G401 (cell line): ENCODE measurements at regions not wholly inside any gene's neighbourhood (a gene's known extent, or its start where the extent isn't known, plus 50 kb on each side); places are given as distances from the start of the nearest gene placed in this dataset.
"Not testable (repeated sequence)": the region's sequence is repeated elsewhere in the genome, so short reads cannot be mapped to it uniquely, and the experiment has no call there.

Source experiments
- DNase-seq: peaks from one replicate; pipeline ENCODE4 v3.0.0-alpha.2; 2015; ENCODE audit warnings: low spot score
- in situ Hi-C: cut with HindIII; loops from 2 replicates; pipeline ENCODE4 v1.10.0; 2016; ENCODE audit warnings: low sequenced_read_pairs, mixed read lengths

DNA sequence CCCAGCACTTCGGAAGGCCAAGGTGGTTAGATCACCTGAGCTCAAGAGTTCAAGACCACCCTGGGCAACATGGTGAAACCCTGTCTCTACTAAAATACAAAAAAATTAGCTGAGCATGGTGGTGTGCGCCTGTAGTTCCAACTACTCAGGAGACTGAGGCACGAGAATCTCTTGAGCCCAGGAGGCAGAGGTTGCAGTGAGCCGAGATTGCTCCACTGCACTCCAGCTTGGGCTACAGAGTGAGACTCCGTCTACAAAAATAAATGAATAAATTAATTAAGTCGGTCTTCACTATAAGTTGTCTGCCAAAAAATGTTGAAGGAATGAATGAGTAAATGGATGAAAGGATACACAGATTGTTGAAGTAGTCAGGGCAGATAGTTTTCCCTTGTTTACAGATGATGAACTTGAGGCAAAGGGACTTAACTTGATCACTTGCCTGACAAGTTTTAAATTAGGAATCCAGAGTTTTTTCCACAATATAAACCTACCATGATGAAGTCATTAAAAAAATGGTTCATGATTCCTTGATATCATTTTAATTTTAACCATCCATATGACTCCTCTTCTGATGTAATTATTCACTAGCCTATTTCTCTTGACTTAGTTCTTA lies 130.8 kb downstream of the TLR5 start:
- DNase-seq: no peak
- in situ Hi-C loops: no loop called here

DNA sequence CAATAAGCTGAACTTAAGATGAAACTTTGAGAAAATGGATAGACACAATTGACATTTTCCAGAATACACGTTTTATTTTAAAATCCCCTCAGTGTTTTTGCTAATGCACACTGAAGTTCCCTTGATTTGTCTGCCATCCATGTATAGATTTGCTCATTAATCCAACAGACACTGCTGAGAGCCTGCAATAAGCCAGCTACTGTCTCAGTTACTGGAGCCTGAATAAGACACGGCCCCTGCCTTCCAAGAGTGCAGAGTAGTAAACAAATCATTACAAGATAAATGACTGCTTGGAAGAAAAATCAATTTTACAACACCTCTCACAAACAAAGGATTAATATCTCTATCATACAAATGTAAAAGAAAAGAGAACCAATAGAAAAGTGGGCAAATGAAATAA lies 130.1 kb downstream of the TLR5 start:
- DNase-seq: no peak
- in situ Hi-C loops: no loop called here

DNA sequence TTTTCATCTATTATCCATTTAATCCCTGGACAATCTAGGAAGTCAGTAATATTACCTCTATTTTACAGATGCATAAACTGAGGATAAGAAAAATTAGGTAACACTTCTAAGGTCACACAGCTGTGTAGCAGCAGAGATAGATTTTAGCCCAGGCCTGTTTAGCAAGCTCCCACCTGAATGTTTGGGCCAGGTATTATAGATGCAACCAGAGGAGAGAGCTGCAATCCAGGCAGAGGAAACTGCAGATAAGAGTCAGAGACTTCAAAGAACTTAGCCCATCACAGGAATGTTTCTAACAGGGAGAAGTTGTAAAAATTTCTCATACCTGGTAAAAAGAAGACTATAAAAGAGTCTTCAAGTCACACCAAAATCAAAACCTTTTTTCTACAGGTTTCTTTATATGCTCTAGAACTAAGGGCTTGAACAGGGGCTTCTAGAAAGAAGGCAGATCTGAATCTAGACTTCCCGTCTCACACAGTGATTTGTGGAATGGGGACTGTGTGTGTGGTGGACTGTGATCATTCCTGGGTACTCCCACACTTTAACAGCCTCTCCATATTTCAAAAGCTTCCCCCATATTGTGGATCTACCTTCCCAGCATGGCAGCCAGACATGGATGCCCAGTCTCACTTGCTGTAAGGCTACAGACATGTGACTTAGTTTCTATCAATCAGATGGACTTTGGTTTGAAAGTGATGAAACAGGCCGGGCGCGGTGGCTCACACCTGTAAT lies 128.7 kb downstream of the TLR5 start:
- in situ Hi-C loops: no loop called here
- no peak for DNase-seq

DNA sequence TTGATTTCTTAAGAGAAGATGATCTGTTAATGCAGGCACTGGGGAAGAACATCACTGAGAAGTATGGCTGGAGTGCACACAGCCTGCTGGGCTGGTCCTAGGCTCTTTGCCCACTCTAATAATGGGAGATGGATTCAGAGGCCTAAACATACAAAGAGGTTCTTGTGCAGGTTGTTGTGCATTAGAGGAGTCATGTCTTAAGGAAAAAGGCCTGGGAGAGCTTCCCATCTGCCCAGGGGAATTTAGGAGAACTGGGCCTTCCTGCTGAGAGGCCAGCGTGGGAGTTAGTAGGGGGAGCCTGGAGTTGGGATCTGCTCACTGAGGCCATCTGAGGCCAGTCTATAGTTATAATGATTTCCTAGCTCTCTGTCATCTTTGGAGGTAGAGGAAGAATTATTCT lies 126.7 kb downstream of the TLR5 start:
- in situ Hi-C loops: no loop called here
- no peak for DNase-seq

DNA sequence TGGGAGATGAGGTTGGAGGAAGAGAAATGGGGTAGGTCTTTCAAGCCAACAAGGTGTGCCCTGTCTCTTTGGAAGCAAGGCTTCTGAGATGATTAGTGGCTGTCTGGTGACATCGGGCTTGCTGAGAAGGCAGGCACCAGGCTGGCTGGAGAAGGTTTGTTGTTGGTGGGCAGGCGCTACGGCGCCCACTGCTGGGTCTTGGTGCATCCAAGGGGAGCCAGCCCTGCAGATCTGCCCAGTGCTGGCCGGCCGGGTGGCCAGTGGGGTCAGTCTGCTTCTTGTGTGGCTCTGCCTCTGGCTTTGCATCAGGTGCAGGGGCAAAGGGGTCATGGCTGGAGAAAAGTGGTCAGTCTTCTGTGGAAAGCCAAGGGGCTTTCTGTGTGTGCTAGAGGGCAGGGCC lies 126.2 kb downstream of the TLR5 start:
- DNase-seq: no peak
- in situ Hi-C loops: no loop called here

DNA sequence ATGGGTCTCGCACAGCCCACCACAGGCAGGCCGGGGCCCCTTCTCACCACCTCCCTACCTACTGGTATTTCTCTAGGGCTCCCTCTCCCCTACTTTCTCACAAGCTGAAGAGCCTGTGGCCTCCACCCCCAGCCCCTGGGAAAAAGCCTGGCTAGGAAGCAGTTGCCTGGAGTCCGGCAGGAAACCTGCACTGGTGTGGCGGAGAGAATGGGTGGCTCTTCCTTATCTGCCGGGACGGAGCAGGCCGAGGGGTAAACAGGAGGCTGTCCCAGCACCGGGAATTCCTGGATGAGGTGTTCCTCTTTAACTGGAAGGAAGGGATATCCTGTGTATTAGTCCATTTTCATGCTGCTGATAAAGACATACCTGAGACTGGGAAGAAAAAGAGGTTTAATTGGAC lies 125.8 kb downstream of the TLR5 start:
- DNase-seq: no peak
- in situ Hi-C loops: no loop called here

DNA sequence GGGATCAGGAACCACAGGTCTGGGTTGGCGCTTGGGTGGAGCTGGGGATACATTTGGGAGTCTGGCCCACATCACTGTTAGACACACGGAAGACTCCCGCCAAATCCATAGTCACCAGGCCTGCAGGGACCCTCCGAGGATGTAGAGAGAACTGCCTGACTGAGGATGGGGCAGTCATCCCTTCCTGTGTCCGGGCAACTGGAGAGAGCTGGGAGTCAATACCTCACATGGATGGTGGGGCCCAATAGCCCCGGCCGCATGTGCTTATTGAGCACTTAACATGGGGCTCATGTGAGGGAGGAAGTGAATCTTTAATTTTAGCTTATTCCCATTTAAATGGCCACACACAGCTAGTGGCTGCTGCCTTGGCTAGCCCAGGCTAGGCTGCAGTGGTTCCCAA lies 124.5 kb downstream of the TLR5 start:
- in situ Hi-C loops: no loop called here
- DNase-seq: no peak

DNA sequence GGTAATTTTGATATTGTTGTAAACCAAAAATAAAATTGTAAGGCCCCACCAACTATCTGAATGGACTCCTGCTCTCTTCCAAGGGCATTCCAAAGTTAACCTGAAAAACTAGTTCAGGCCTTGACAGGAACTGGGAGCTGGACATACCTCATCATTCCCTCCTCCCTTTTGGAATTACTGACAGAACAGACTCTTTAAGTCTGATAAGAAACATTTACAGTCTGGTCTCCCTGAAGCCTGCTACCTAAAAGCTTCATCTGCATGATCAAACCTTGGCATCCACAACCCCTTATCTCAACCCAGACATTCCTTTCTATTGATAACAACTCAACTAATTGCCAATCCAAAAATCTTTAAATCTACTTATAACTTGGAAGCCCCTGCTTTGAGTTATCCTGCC lies 123.8 kb downstream of the TLR5 start:
- no peak for DNase-seq
- in situ Hi-C loops: no loop called here

DNA sequence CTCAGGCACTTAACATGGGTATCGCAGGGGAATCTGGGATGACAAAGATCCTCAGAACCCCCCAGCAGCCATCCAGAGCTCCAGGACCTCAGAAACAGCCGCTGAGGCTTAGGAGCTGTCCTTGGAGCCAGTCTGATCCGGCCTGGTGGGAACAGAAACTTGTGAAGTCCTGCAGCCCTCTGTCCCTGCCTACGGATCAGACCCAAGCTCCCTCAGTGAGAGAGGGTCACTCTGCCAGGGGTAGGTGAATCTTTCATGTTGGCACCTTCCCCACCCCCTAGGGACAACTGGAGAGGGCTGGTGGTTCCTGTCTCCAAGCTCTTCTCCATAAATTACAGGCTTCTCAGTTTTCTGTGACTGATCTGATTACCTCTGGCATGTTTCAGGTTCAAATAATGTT lies 122.3 kb downstream of the TLR5 start:
- in situ Hi-C loops: no loop called here
- DNase-seq: no peak

DNA sequence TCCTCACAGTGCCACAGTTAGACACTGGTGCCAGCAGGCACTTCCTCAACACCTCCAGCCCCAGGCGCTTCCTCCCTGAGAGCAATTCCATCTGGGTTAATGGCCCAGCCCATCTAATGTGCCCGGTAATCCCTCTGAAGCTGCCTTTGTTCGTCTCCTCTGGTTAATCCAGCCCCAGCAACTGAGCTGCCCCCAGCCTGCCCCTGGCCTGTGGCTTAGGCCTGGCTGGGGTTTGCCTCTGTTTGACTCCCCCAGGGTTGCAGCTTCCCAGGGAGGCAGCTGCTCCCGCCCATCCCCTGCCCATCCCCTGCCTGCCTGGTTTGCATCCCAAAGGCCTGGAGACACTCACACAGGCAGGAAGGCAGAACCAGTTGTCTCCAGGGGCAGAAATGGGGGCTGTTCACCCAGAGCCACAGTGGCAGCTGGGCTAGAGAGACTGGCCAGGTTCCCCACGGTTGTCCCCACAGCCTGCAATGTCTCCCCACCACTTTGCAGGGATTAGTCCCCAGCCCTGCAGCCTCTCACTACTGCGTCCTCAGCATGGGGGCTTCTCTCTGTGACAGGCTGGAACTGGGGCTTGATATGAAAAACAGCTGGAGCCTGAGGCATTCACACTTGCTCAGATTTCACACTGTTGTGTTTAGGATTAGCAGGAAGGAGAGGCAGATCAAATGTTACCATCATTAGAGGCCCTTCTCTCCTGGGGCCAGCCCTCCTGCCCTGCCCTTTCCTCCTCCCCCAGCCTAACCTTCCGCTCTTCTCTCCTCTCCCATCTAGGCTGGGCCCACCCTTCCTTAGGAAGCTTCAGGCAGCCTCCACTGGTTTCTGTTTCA lies 120.2 kb downstream of the TLR5 start:
- in situ Hi-C loops: no loop called here
- DNase-seq: no peak

DNA sequence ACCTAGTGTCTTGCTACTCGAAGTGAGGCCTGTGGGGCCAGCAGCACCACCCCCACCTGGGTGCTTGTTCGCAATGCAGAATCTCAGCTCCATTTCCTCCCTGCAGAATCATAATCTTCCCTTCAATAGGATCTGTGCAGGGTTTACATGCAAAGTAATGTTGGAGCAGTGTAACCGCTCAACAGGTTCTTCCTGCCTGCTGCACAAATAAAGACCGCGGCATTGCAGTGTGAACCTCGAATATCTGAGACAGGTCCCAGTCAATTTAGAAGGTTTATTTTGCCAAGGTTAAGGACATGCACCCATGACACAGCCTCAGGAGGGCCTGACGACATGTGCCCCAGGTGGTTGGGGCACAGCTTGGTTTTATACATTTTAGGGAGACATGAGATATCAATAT lies 119.2 kb downstream of the TLR5 start:
- DNase-seq: no peak
- in situ Hi-C loops: no loop called here

DNA sequence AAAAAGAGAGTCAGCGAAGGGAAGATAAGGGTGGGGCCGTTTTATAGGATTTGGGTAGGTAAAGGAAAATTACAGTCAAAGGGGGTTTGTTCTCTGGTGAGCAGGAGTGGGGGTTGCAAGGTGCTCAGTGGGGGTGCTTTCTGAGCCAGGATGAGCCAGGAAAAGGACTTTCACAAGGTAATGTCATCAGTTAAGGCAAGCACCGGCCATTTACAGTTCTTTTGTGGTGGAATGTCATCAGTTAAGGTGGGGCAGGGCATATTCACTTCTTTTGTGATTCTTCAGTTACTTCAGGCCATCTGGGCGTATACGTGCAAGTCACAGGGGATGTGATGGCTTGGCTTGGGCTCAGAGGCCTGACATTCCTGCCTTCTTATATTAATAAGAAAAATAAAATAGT lies 118.6 kb downstream of the TLR5 start:
- DNase-seq, in situ Hi-C loops: not testable (repeated sequence)

DNA sequence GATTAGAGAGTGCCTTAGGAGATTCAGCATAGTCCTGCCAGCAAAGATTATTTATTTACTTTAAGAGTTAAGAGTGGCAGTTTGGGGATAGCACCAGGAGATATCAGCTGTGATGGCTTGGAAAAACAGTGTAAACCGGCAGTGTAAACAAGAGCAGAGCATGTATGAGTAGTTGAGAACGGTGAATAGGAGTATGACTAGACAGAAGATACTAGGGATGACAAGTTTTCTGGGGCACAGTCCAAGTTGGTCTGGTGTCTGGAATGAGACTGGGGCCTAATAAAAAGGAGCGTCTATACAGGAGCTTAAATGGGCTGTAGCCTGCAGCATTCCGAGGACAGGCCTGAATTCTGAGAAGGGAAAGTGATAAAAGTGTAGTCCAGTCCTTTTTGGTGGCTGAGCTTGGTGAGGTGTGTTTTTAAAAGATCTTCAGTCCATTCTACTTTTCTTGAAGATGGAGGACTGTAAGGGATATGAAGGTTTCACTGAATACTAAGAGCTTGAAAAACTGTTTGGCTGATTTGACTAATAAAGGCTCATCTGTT lies 117.8 kb downstream of the TLR5 start:
- in situ Hi-C loops, DNase-seq: not testable (repeated sequence)

DNA sequence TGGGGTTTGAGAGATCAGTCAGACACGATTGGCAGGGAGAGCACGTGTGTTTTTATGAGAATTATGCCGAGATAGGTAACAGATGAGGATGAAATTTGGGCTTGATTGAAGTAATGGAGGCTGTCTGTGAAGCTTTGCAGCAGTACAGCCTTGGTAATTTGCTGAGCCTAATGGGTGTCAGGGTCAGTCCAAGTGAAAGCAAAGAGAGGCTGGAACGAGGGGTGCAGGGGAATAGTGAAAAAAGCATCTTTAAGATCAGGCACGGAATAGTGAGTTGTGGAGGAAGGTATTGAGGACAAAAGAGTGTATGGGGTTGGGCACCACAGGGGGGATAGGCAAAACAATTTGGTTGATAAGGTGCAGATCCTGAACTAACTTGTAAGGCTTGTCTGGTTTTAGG lies 116.4 kb downstream of the TLR5 start:
- in situ Hi-C loops: not testable (repeated sequence)

DNA sequence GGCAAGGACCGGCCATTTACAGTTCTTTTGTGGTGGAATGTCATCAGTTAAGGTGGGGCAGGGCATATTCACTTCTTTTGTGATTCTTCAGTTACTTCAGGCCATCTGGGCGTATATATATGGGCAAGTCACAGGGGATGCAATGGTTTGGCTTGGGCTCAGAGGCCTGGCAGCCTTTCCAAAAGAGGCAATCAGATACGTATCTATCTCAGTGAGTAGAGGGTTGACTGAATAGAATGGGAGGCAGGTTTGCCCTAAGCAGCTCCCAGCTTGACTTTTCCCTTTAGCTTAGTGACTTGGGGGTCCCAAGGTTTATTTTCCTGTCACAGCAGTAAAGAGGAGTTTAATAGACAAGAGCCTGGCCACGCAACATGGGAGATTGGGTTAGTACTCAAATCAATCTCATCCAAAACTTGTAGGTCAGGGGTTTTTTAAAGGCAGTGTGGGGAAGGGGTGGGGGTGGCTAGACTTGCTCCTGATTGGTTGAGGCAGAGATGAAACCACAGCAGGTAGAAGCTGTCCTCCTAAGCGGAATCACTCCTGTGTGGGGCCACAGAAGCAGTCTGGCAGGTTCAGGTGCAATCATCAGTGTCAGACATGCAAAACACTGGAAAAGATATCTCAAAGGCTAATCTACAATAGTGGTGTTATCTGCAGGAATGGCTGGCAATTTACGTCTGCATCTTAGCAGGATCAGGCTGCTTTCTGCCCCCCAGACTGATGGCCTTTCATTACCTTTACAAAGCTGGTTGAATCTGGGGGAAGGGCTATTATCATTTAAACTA lies 112.9 kb downstream of the TLR5 start:
- in situ Hi-C loops: no loop called here
- DNase-seq: no peak

More for the DNA sequence above, 116.4 kb downstream of the TLR5 start:
- not testable (repeated sequence) for DNase-seq

DNA sequence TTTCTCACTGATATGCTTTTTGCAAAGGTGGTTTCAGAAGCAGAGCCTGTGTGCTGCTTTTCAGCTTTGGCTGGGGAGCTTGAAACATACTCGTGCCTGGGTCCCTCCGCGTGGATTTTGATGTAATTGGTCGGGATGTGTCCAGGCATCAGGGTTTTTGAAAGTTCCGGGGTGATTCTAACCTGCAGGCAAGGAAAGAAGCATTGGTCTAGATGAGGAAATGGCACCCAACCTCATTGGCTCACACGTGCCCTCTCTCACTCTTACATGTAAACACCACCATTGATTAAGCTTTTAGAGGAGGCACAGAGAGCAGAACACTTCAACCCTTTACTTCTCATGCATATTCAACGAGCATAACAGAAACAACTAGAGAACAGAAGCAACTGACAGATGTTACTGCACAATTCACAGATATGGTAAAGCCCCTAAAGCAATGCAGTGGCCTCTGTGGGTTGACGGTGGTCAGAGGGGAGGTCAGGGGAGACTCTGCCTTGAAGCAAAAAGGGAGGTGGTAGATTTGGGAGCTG lies 112.1 kb downstream of the TLR5 start:
- in situ Hi-C loops: no loop called here
- no peak for DNase-seq

DNA sequence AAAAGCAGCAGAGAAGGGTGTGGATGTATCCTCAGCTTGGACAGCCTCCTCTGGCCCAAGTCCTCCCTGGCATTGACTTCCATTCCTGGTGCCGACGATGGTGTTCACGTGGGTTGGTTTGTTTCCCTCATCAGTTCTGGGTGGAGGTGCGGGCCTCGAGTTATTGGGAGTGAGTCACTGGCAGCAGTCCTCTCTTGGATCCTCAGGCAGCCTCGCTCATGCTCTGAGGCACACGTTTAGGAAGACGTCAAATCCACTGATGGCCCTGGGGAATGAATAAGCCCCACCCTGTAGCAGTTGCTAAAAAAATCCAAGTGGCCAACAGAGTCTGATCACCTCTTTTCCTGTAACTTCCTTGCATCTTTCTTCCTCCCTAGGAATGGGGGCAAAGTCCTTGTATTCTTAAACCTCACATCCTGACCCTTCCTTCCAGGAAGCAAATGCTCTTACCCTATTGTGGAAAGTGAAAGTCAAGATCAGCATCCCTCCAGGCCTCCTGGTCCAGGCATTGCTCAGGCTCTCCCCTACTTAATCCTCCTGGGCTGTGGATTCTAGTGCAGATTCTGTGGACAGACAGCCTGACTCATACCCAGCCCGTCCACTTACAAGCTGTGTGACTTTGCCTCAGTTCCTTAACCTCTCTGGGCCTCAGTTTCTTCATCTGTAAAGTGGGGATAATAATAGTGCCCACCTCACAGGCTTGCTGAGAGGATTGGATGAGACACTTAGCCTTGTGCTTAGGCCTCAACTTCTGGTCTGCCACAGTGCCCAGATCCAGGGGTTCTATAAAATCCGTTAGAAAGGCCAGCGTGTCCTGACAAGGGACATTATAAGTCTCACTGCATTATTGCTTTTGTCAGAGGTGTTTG lies 111.1 kb downstream of the TLR5 start:
- in situ Hi-C loops: no loop called here
- DNase-seq: no peak

DNA sequence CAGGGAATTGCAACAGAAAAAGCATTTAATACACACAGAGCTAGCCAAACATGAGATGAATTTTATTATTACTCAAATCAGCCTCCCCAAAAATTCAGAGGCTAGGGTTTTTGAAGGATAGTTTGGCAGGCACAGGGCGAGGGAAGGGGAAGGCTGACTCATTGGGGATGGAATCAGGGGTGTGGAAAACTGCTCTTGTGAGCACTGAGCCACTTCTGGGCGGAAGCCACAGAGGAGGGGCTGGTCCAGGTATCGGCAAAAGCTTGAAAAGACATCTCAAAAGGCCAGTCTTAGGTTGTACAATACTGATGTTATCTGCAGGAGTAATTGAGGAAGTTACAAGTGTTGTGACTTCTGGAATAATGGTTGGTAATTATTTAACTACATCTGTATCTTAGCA lies 109.4 kb downstream of the TLR5 start:
- in situ Hi-C loops: no loop called here
- DNase-seq: no peak
